Keratinocyte (primary cell): ENCODE measurements at regions not wholly inside any gene's neighbourhood (a gene's known extent, or its start where the extent isn't known, plus 50 kb on each side); places are given as distances from the start of the nearest gene placed in this dataset.

Experiments used
- DNase-seq: peaks from one replicate; pipeline ENCODE4 v3.0.0-alpha.2; 2011; ENCODE audit warnings: low read depth, missing footprints, low spot score
- FAIRE-seq: peaks from 2 replicates; lab custom pipeline; 2011; peaks lifted over from hg19 to GRCh38; lab: Jason Lieb, UNC
- H2AFZ ChIP-seq: 2 replicates; pipeline ENCODE4 v1.6.0; 2012; ENCODE audit warnings: low read length, control low read depth, inconsistent platforms; ENCODE audit not compliant: control insufficient read depth
- H3K27ac ChIP-seq: 2 replicates; pipeline ENCODE4 v1.5.1; 2011; ENCODE audit warnings: low read length; ENCODE audit not compliant: control insufficient read depth, insufficient read depth
- H3K27me3 ChIP-seq: 3 replicates; pipeline ENCODE4 v1.6.0; 2011; ENCODE audit warnings: low read length; ENCODE audit not compliant: control insufficient read depth, insufficient read depth; ENCODE audit errors: extremely low read depth
- H3K36me3 ChIP-seq, 2 experiments: 2 replicates in 1 of 2; 3 replicates in 1 of 2; pipeline ENCODE4 v1.5.1; 2011; ENCODE audit warnings: low read length in 2 of 2, mild to moderate bottlenecking in 1 of 2; ENCODE audit not compliant: control insufficient read depth in 2 of 2, insufficient read depth in 2 of 2; ENCODE audit errors: extremely low read depth in 1 of 2
- H3K4me1 ChIP-seq: 3 replicates; pipeline ENCODE4 v1.5.1; 2011; ENCODE audit warnings: low read length; ENCODE audit not compliant: control insufficient read depth, insufficient read depth; ENCODE audit errors: extremely low read depth
- H3K4me2 ChIP-seq: 3 replicates; pipeline ENCODE4 v1.6.0; 2011; ENCODE audit warnings: low read depth, low read length; ENCODE audit not compliant: control insufficient read depth, insufficient read depth; ENCODE audit errors: extremely low read depth
- H3K4me3 ChIP-seq, 3 experiments: fragments of 200-600 bp in 1 of 3; sonication (generic) in 1 of 3; 2 replicates in 2 of 3; 3 replicates in 1 of 3; pipeline ENCODE4 v1.5.1; 2011 to 2016; ENCODE audit warnings: low read length in 3 of 3, mild to moderate bottlenecking in 3 of 3, control low read depth in 2 of 3, inconsistent platforms in 1 of 3, low read depth in 1 of 3, mixed read lengths in 1 of 3, mixed run types in 1 of 3, moderate library complexity in 1 of 3; ENCODE audit not compliant: control insufficient read depth in 2 of 3, insufficient read depth in 2 of 3; ENCODE audit errors: extremely low read depth in 1 of 3
- H3K79me2 ChIP-seq: 2 replicates; pipeline ENCODE4 v1.6.0; 2012; ENCODE audit warnings: low read length; ENCODE audit not compliant: control insufficient read depth, insufficient read depth
- H3K9ac ChIP-seq: 3 replicates; pipeline ENCODE4 v1.6.0; 2011; ENCODE audit warnings: low read length; ENCODE audit not compliant: control insufficient read depth, insufficient read depth; ENCODE audit errors: extremely low read depth
- H3K9me1 ChIP-seq: 3 replicates; pipeline ENCODE4 v1.6.0; 2011; ENCODE audit warnings: low read length; ENCODE audit not compliant: control insufficient read depth, insufficient read depth; ENCODE audit errors: extremely low read depth
- H3K9me3 ChIP-seq: 2 replicates; pipeline ENCODE4 v1.5.1; 2012; ENCODE audit warnings: low read depth, low read length; ENCODE audit not compliant: control insufficient read depth
- H4K20me1 ChIP-seq: 3 replicates; pipeline ENCODE4 v1.6.0; 2011; ENCODE audit warnings: low read length; ENCODE audit not compliant: control insufficient read depth, insufficient read depth; ENCODE audit errors: extremely low read depth
- EZH2 ChIP-seq: IDR thresholded peaks from one replicate; pipeline ENCODE4 v1.6.1; 2012; ENCODE audit warnings: inconsistent platforms, mild to moderate bottlenecking, low read length, moderate library complexity
- dilution Hi-C: fragments of 300-500 bp; cut with MboI; formaldehyde crosslinking; loops from one replicate; pipeline ENCODE4 v1.7.0; 2020; ENCODE audit warnings: low sequenced_read_pairs; ENCODE audit not compliant: extremely low pct_ligation_motif_present
- TF ChIP-seq, protein P1 (sequence below), 3 experiments: IDR thresholded peaks in 1 of 3; conservative IDR thresholded peaks in 1 of 3; optimal IDR thresholded peaks in 1 of 3; 2 replicates in 2 of 3; 3 replicates in 1 of 3; pipeline versions ENCODE3 to v1.5.1; 2011; ENCODE audit warnings: low read length in 3 of 3, mild to moderate bottlenecking in 3 of 3, moderate library complexity in 2 of 3, control low read depth in 1 of 3, inconsistent platforms in 1 of 3; ENCODE audit not compliant: insufficient read depth in 2 of 3; ENCODE audit errors: extremely low read depth in 1 of 3

DNA sequence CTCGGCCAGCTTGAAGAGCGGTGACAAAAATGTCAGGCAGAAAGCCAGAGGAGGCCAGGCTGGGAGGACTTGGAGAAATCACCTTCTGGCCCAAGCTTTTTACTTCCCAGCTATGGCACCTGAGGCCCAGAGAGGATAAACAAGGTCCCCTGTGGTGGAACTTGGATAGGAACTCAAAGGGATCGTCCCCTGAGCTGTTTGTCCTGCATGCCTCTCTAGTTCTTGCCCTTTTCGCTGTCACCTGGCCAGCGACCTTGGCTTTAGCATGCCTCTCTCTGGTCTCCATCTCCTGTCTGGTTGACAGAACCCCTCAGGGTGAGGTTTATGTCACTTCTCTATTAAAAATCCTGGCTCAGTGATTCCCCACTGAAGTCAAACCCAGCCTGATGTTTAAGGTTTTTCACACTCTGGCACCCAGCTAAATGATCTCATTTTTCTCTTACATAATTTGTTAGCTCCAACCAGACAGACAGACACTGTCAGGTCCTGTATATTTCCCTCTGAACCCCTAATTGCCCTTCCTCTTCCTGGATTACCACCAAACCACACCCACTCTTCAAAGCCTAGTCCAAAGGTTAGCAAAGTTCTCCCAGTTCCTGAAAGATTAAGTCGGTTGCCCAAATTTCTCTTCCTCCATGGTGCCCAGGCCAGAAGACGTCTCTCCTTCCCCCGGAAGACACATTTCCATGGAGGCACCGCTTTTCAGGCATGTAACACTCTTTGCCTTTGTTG is 169.1 kb downstream of the FAM43A start:
- no peak for FAIRE-seq

DNA sequence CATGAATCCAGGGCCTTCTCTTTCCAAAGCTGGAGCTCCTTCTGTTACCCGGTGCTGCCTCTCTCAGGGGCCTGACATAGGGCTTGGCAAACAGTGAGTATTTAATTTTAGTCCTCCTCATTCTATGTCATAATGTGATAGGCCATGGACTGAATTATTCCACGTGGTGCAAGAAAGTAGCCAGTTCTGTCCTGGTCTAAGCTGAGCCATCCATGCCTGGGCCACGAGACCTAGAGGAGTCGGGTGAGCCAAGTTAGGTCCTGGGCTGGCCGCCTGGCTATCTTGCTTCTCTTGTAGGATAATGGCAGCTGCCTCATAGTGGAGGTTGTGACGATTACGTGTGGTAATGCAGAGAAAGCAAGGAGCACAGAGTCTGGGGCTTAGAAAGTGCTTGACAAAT is 170.6 kb downstream of the FAM43A start:
- Histone ChIP-seq H3K36me3 (no peaks in the 10 kb centered on the region), H3K4me2 (no peak overlapping the region), H2AFZ (no peak overlapping the region), H3K27me3 (peaks cover 7% of the 10 kb centered on the region), H3K79me2 (no peaks in the 10 kb centered on the region), H4K20me1 (no peaks in the 10 kb centered on the region), H3K4me1 (no peaks in the 10 kb centered on the region), H3K9me3 (no peaks in the 10 kb centered on the region), H3K9me1 (no peaks in the 10 kb centered on the region), H3K27ac (no peak overlapping the region), H3K4me3 (no peak overlapping the region), H3K9ac (no peak overlapping the region)
- TF ChIP-seq, protein P1, sequence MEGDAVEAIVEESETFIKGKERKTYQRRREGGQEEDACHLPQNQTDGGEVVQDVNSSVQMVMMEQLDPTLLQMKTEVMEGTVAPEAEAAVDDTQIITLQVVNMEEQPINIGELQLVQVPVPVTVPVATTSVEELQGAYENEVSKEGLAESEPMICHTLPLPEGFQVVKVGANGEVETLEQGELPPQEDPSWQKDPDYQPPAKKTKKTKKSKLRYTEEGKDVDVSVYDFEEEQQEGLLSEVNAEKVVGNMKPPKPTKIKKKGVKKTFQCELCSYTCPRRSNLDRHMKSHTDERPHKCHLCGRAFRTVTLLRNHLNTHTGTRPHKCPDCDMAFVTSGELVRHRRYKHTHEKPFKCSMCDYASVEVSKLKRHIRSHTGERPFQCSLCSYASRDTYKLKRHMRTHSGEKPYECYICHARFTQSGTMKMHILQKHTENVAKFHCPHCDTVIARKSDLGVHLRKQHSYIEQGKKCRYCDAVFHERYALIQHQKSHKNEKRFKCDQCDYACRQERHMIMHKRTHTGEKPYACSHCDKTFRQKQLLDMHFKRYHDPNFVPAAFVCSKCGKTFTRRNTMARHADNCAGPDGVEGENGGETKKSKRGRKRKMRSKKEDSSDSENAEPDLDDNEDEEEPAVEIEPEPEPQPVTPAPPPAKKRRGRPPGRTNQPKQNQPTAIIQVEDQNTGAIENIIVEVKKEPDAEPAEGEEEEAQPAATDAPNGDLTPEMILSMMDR (optimal IDR thresholded peaks at IDR 0.05 in 1 of 3, IDR thresholded peaks at IDR 0.05 in 1 of 3, conservative IDR thresholded peaks at IDR 0.05 in 1 of 3; ENCODE audit: extremely low read depth in 1 of 3, insufficient read depth in 2 of 3, low read length in 3 of 3), result no peak
- TF ChIP-seq EZH2, result no peak
- DNase-seq, result no peak
- dilution Hi-C loops, result no loop called here
- no peak for FAIRE-seq

More for the DNA sequence above, 169.1 kb downstream of the FAM43A start:
- no peak for TF ChIP-seq EZH2
- TF ChIP-seq, protein P1 (optimal IDR thresholded peaks at IDR 0.05 in 1 of 3, IDR thresholded peaks at IDR 0.05 in 1 of 3, conservative IDR thresholded peaks at IDR 0.05 in 1 of 3; ENCODE audit: extremely low read depth in 1 of 3, insufficient read depth in 2 of 3, low read length in 3 of 3), result no peak
- H3K4me1 ChIP-seq, result no peaks in the 10 kb centered on the region
- no peaks in the 10 kb centered on the region for H3K9me1 ChIP-seq
- no peak for DNase-seq
- H3K9me3 ChIP-seq, result no peaks in the 10 kb centered on the region
- dilution Hi-C loops, result no loop called here
- no peak overlapping the region for H3K4me2 ChIP-seq
- H2AFZ ChIP-seq, result no peak overlapping the region
- H3K27me3 ChIP-seq, result peaks cover 7% of the 10 kb centered on the region
- H3K79me2 ChIP-seq, result no peaks in the 10 kb centered on the region
- no peaks in the 10 kb centered on the region for H4K20me1 ChIP-seq
- no peak overlapping the region for H3K27ac ChIP-seq
- no peak overlapping the region for H3K4me3 ChIP-seq
- no peak overlapping the region for H3K9ac ChIP-seq
- H3K36me3 ChIP-seq, result no peaks in the 10 kb centered on the region
